Panc1 (cell line): ENCODE measurements at regions not wholly inside any gene's neighbourhood (a gene's known extent, or its start where the extent isn't known, plus 50 kb on each side); places are given as distances from the start of the nearest gene placed in this dataset.

Experiments used
- ATAC-seq: fragments of 200-7000 bp; cut with Tn5 transposase; 2 replicates; pipeline ENCODE4 v1.9.1; 2020; ENCODE audit warnings: mild to moderate bottlenecking, moderate library complexity
- BruUV-seq: library from RNA; stranded (reverse); fragments of 400-500 nt; replicated peaks from 2 replicates; lab custom pipeline; 2021; lab: Mats Ljungman, UMichigan
- CTCF ChIA-PET: fragments of 300-600 bp; sonication (Branson Sonifier 250); formaldehyde crosslinking; loops from one replicate; lab custom pipeline; 2022; ENCODE audit warnings: antibody characterized with exemption; lab: Charles Lee
- POLR2A ChIA-PET: fragments of 300-600 bp; sonication (Branson Sonifier 250); formaldehyde crosslinking; loops from one replicate; lab custom pipeline; 2022; ENCODE audit warnings: antibody characterized with exemption; lab: Charles Lee
- DNase-seq: peaks from one replicate; pipeline ENCODE4 v3.0.0-alpha.2; 2010; ENCODE audit warnings: low read depth, low spot score
- H3K27ac ChIP-seq: 2 replicates; pipeline ENCODE4 v1.5.1; 2011; ENCODE audit warnings: mild to moderate bottlenecking, low read length, inconsistent platforms
- H3K27me3 ChIP-seq: fragments of 200-500 bp; sonication (Bioruptor generic); 2 replicates; pipeline ENCODE4 v1.6.0; 2014; ENCODE audit warnings: low read length, inconsistent platforms; ENCODE audit not compliant: control insufficient read depth, insufficient read depth
- H3K36me3 ChIP-seq: fragments of 200-500 bp; sonication (Bioruptor generic); 2 replicates; pipeline ENCODE4 v1.5.1; 2014; ENCODE audit warnings: inconsistent platforms, mild to moderate bottlenecking, low read length, moderate library complexity; ENCODE audit not compliant: control insufficient read depth, insufficient read depth
- H3K4me1 ChIP-seq: 2 replicates; pipeline ENCODE4 v1.5.1; 2011; ENCODE audit warnings: inconsistent platforms, mild to moderate bottlenecking, low read length, moderate library complexity; ENCODE audit not compliant: control insufficient read depth, insufficient read depth
- H3K4me3 ChIP-seq, 2 experiments: 2 replicates each; pipeline ENCODE4 v1.5.1; 2011 to 2012; ENCODE audit warnings: low read depth in 2 of 2, low read length in 2 of 2, mild to moderate bottlenecking in 2 of 2, inconsistent platforms in 1 of 2, moderate library complexity in 1 of 2
- H3K9me3 ChIP-seq: fragments of 200-500 bp; sonication (Bioruptor generic); 2 replicates; pipeline ENCODE4 v1.5.1; 2014; ENCODE audit warnings: low read depth, mild to moderate bottlenecking, inconsistent platforms, low read length, moderate library complexity; ENCODE audit not compliant: control insufficient read depth, insufficient read depth
- CTCF ChIP-seq: fragments of 450-650 bp; IDR thresholded peaks from 2 replicates; pipeline ENCODE4 v1.5.1; 2017; ENCODE audit warnings: mild to moderate bottlenecking
- POLR2AphosphoS5 ChIP-seq: IDR thresholded peaks from 2 replicates; pipeline ENCODE4 v1.6.1; 2012; ENCODE audit warnings: mild to moderate bottlenecking, low read depth, low read length, moderate library complexity
- REST ChIP-seq, 2 experiments: IDR thresholded peaks; 2 replicates each; pipeline ENCODE4 v1.6.1; 2011 to 2012; ENCODE audit warnings: low read depth in 2 of 2, control low read depth in 1 of 2, low read length in 1 of 2, mild to moderate bottlenecking in 1 of 2, moderate library complexity in 1 of 2; ENCODE audit not compliant: insufficient read depth in 1 of 2
- SIN3A ChIP-seq: IDR thresholded peaks from 2 replicates; pipeline ENCODE4 v1.6.1; 2012; ENCODE audit warnings: low read depth, mild to moderate bottlenecking, low read length, moderate library complexity, borderline replicate concordance; ENCODE audit not compliant: insufficient read depth
- TCF7L2 ChIP-seq: IDR thresholded peaks from 2 replicates; pipeline ENCODE4 v1.6.1; 2011; ENCODE audit warnings: mild to moderate bottlenecking, low read depth, low read length, inconsistent platforms
- in situ Hi-C: cut with HindIII; loops from 2 replicates; pipeline ENCODE4 v1.10.0; 2016; ENCODE audit warnings: low sequenced_read_pairs, low pct_unique_long_range_greater_than_20kb
- intact Hi-C: fragments of 100-400 bp; cut with micrococcal nuclease; formaldehyde crosslinking; loops from one replicate; pipeline ENCODE4 v1.10.0; 2022; ENCODE audit not compliant: unreplicated experiment

GRCh38 chr15:93543093-93543492 lies 454.1 kb upstream of the RGMA start:
- in situ Hi-C loops = no loop called here
- CTCF ChIA-PET = no interaction called here

GRCh38 chr15:93527374-93528050 lies 438.5 kb upstream of the RGMA start:
- in situ Hi-C loops = no loop called here
- ChIA-PET POLR2A (no interaction called here), CTCF (no interaction called here)
- no peaks in the 10 kb centered on the region for H3K4me1 ChIP-seq
- TF ChIP-seq REST (IDR thresholded peaks at IDR 0.05; ENCODE audit: insufficient read depth in 1 of 2, low read depth in 2 of 2, low read length in 1 of 2) = no peak
- TF ChIP-seq POLR2AphosphoS5 = no peak
- TF ChIP-seq SIN3A = no peak
- intact Hi-C loops = no loop called here
- no TSS peak for BruUV-seq
- H3K27me3 ChIP-seq = no peaks in the 10 kb centered on the region
- no peaks in the 10 kb centered on the region for H3K36me3 ChIP-seq
- no peak overlapping the region for H3K27ac ChIP-seq
- no peaks in the 10 kb centered on the region for H3K9me3 ChIP-seq
- H3K4me3 ChIP-seq = no peak overlapping the region
- ATAC-seq = no peak
- no peak for DNase-seq

More at GRCh38 chr15:93543093-93543492, 454.1 kb upstream of the RGMA start:
- Histone ChIP-seq H3K27ac (no peak overlapping the region), H3K4me1 (no peaks in the 10 kb centered on the region), H3K27me3 (no peaks in the 10 kb centered on the region), H3K4me3 (no peak overlapping the region), H3K9me3 (no peaks in the 10 kb centered on the region), H3K36me3 (no peaks in the 10 kb centered on the region)
- ATAC-seq = no peak
- TF ChIP-seq CTCF = no peak
- TF ChIP-seq REST (IDR thresholded peaks at IDR 0.05; ENCODE audit: insufficient read depth in 1 of 2, low read depth in 2 of 2, low read length in 1 of 2) = no peak
- no peak for TF ChIP-seq TCF7L2
- no peak for TF ChIP-seq POLR2AphosphoS5
- BruUV-seq = no TSS peak
- POLR2A ChIA-PET = no interaction called here
- intact Hi-C loops = no loop called here
- DNase-seq = no peak
